GM18519 (cell line): ENCODE measurements at regions not wholly inside any gene's neighbourhood (a gene's known extent, or its start where the extent isn't known, plus 50 kb on each side); places are given as distances from the start of the nearest gene placed in this dataset.
A peak's percentile ranks its signal among the peaks of the same experiment; 100 is the strongest.

Source experiments
- ATAC-seq: cut with Tn5 transposase; IDR thresholded peaks from one replicate; pipeline ENCODE4 v1.9.1; 2021; ENCODE audit warnings: mild to moderate bottlenecking, moderate library complexity; ENCODE audit not compliant: unreplicated experiment, low FRiP score

DNA sequence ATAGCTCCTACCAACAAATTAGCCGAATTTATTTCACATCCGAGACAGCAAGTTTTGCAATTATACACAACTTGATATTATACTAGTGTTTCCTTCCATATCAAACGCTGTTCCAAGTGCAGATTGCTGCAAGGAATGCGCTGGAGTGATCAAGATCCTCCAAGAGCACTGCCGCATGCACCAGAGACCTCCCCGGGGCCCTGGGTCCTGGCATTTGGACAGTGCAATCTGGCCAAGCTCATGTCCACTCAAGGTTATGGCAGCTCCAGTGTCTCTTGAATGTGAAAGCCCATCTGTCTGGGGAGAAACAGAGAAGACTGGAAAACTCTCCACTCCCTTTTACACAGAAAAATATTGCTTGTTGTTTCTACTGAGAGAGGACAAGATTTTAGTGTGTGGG is 111.9 kb downstream of the HSPH1 start:
- ATAC-seq = no peak

DNA sequence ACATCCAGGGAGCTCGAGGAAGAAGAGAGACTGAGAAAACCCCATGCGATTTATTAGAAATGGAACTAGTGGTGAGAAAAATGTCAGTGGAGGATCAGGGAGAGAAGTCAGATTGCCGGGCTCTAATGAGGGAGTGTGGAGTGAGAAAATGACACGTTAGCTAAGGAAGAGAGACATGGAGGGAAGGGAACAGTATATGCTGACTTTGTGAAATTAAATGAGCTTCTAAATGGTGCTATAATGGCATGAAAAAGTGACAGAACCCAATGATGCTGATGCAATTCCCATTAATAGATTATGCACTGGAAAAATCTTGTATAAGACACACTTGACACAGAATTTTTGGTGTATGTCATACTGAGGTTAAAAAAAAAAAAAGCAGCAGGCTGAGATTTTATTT is 112.6 kb downstream of the HSPH1 start:
- ATAC-seq = no peak

GRCh38 chr13:31048521-31048920 is 113.2 kb downstream of the HSPH1 start:
- ATAC-seq = no peak

DNA sequence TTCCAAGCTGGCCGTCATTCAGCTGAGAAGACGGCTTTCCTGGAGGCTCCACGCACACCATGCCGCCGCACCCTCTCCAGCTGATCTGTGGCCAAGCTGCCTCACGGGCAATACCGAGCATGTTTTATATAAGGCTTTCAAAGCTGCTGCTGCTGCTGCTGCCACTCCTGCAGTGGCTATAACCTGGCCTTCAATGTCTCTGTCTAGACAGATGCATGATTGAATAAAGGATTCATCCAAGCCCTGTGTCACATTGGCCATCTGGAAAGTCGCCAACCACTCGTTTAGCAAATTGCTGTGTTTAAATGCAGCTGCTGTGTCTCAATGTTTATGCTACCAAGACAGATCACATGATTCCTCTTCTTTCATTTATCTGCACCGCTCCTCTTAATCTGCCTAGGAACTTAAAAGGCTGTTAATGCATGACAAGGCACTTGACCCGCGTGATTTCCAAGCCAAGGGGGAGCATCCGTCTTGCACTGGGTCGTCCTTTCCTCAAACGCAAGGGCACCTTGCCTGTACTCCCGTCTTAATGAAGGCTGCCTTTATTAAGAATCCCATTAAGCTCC is 114.3 kb downstream of the TEX26 start:
- no peak for ATAC-seq

GRCh38 chr13:31045286-31046081 is 113.0 kb downstream of the TEX26 start:
- ATAC-seq = no peak

DNA sequence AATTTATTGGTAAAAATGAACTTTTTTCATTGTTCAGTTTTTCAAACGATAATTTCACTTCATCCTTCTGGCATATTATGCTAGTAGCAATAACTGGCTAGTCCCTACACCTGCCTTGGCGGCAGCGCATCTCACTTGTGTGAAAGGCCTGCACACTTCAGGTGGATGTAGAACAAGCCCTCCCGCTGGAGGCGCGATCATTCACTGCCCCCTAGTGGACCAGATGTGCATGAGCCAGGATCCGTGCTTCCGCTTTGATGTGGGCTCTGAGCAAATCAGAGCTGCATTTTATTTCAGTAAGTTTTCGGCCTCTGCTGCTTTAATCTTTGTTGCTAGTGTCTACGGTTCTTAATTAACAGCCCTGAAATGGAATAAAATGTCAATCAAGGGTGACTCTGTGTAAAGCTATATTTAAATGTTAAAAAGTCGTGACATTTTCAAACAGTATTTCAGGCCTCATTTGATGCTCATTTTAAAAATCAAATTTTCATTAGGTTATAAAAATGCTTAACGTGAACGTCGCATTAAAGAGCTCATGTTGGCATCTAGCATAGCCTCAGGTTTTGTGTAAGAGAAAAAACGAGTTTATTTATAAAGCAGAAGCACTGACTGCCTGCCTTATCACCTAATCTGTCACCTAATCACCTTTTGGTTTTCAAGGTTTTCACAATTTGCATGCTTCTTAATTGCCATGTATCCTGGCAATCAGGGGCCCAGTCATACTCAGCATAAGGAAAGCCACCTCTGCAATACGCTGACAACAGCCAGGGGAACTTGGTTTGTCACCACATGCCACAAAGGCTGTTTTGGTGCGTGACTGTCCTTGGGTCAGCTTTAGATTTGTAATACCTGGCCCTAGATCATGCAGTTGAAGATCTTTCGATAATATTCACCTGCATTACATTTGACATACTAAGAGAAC is 112.2 kb downstream of the TEX26 start:
- ATAC-seq = peak; percentile 72

DNA sequence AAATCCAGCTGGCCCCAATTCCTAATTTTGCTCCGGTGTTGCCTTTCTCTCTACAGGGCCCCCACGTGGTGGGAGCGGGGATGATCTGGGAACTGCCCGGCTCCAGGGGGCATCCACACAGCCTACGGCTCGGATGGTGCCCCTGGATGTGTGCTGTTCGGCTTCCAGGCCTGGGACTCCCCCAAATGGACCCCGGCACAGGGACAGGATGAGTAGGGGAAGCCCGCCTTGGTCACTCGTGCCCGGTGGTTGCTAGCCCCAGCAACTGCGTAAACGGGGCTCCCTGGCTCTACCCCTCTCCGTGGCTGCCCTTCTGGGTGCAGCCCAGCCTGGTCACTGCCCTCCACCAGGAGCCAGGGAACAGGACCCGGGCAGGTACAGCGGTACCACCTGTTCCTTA is 111.5 kb downstream of the TEX26 start:
- peak; percentile 10 for ATAC-seq

- ATAC-seq = no peak
These were observed 110.2 kb downstream of the TEX26 start for GRCh38 chr13:31042481-31043165.

DNA sequence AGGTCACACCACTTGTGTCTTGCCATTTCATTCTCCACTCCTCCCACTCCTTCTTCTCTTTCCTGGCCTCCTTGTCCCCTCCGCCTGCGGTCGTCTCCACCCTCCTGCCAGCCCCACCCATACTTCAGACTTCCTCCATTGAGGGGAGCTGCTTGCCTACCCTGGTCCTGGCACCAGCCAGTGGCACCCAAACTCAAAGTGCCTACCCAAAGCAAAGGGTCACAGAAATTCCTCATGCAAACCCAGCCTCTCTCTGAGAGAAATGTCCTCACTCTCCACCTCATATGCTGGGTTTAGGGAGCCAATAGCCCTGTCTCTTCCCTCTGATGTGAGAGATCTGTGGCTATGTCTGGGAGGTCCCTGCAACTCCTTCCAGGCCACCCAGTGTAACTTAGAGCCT is 109.6 kb downstream of the TEX26 start:
- no peak for ATAC-seq

- ATAC-seq = peak; percentile 50
These were observed 106.5 kb downstream of the TEX26 start for GRCh38 chr13:31038834-31039552.

DNA sequence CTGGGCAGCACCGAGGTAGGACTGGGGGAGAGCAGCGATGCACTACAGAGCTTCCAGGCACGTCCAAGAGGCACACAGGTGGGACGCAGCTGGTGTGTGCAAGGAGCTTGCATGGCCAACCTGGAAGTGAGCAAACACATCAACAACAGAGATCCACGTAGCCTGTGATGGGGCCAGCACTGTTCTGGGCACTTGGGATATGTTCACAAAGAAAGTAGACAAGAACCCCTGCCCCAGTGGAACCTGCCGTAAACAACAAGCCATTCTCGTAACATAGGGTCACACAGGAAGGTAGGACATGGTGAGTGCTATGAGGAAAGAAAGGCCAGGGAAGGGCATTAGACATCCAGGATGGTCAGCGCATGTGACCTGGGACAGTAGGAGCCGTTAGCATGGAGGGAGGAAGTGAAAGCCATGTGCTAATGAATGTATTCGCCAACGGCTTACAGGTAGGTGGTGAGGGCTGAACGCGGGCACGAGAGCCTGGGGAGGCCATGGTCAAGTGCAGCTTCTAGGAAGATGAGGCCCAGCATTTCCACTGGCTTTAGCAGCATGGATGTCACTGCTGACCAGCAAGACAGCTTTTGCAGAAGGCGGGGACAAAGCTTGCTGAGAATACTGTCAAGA is 105.5 kb downstream of the TEX26 start:
- ATAC-seq = no peak

GRCh38 chr13:31036731-31037695 is 104.6 kb downstream of the TEX26 start:
- no peak for ATAC-seq

DNA sequence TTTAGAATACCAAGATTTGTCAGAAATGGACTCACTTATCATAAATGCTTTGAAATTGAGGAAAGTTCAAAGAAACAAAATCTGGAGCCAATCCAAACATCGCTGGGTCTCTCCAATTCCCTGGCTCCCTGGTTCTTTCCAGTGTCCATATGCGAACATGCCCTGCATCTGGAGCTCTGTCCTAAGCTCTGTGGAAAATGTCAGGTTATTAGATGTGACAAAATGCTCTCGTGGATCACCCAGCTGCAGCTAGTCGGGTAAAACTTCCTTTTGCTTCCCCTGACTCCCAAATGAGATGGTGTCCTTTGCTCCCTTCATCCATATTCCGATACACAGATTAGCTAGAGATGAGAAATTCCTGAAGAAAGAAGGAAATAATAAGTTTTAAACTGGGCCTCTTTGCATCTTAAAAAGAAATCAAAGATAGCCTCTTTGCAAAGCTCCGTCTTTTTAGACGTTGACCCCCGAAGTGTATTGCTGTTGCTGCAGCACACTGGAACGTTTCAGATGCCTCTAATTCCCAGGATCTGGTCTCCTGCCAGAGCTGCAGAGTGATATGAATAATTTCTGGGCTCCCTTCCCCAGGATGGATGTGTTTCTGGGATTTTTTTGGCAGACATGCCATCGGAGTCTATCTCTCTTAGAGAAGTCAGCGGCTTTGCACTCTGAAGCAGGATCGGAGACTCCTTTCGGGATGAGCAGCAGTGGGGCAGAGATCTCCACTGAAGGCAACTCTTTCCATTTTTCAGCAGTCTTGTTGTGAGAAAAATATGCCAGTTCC is 102.9 kb downstream of the TEX26 start:
- no peak for ATAC-seq

GRCh38 chr13:31032528-31033113 is 100.2 kb downstream of the TEX26 start:
- no peak for ATAC-seq

DNA sequence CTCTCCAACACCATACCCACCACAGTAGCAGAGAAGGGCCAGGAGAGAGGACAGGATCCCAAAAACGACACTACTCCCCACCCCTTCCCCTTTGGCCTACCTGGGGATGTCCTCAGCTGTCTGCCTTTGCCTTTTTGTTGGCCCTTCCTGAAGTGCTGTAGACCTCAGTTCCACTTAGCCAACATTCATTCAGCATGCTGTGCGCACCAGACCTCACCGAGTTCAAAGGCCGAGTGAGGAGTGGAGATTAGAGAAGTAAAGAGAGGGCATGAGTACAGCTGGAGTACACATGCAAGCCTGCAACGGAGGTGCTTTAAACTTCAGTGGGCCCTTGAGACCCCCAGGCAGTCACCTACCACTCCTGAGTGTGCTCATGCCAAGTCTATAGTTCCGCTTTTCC is 99.0 kb downstream of the TEX26 start:
- ATAC-seq = no peak

DNA sequence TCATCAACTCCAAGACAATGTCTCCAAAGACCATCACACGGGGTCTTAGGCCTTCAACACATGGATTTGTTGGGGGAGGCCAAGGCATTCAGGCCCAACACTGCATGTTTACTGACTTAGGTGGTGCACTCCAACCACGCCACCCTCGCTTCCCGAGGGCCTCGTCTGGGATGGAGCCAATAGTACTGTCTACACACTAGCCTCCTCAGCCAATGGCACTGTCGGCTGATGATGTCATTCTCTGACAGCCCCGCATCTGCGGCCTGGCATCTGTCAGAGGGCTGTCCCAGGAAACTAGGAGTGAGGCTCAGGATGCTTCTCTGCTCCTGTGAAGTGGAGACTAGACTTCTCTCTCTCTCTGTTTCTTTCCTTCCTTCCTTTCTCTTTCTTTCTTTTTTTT is 96.6 kb downstream of the TEX26 start:
- ATAC-seq = no peak

DNA sequence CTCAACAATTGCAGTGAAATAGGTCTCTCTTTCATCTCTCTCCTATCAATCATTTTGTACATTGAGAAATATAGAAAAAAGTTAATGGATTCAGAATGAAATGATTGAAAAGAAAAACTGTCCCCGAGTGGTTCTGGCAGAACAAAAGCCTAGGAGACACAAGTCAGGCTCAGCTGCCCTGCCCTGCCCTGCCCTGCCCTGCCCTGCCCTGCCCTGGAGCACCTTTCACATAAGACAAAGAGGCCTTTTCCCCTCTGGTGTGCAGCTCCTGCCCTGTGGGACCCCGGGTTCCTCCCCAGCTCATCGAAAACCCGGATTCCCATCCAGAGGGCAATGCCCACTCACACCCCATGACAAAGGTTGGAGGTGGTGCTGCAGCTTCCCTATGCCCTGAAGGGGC is 94.7 kb downstream of the TEX26 start:
- no peak for ATAC-seq
